ENCODE measurements at regions not wholly inside any gene's neighbourhood (a gene's known extent, or its start where the extent isn't known, plus 50 kb on each side); places are given as distances from the start of the nearest gene placed in this dataset.

GRCh38 chr4:53682196-53682595, 90.9 kb upstream of the LNX1 start:
- TF ChIP-seq EZH2 (IDR thresholded peaks at IDR 0.05; ENCODE audit: borderline replicate concordance) (no peak), EZH2phosphoT487 (IDR thresholded peaks at IDR 0.05; ENCODE audit: low read depth, severe bottlenecking, unreplicated experiment) (no peak), CTCF (IDR thresholded peaks at IDR 0.05; ENCODE audit: poor library complexity) (no peak)
- 81% methylated on average over 1 of the region's 1 CpG for WGBS (ENCODE audit: low lambda C conversion rate, missing lambda C conversion rate)
- DNase-seq (ENCODE audit: low spot score), result no peak
- Histone ChIP-seq H2AFZ (no peak overlapping the region), H3K4me3 (no peak overlapping the region), H3K4me2 (no peak overlapping the region), H3K27me3 (no peaks in the 10 kb centered on the region), H3K27ac (no peak overlapping the region), H4K20me1 (ENCODE audit: insufficient read depth, poor library complexity, severe bottlenecking) (no peaks in the 10 kb centered on the region), H3K36me3 (replicated peaks; ENCODE audit: insufficient read depth, low read depth) (no peaks in the 10 kb centered on the region), H3K9me3 (ENCODE audit: low read depth) (no peaks in the 10 kb centered on the region), H3K79me2 (no peaks in the 10 kb centered on the region), H3K9me2 (replicated peaks; ENCODE audit: insufficient read depth) (no peaks in the 10 kb centered on the region), H3K4me1 (ENCODE audit: insufficient read depth) (no peaks in the 10 kb centered on the region)

- Histone ChIP-seq H3K4me1 (ENCODE audit: insufficient read depth) (no peaks in the 10 kb centered on the region), H3K79me2 (no peaks in the 10 kb centered on the region), H3K27ac (no peak overlapping the region), H3K9me3 (ENCODE audit: low read depth) (no peaks in the 10 kb centered on the region), H3K27me3 (no peaks in the 10 kb centered on the region), H2AFZ (no peak overlapping the region), H3K9me2 (replicated peaks; ENCODE audit: insufficient read depth) (no peaks in the 10 kb centered on the region), H3K4me3 (no peak overlapping the region), H3K36me3 (replicated peaks; ENCODE audit: insufficient read depth, low read depth) (no peaks in the 10 kb centered on the region), H3K4me2 (no peak overlapping the region), H4K20me1 (ENCODE audit: insufficient read depth, poor library complexity, severe bottlenecking) (no peaks in the 10 kb centered on the region)
- DNase-seq (ENCODE audit: low spot score), result no peak
- WGBS (ENCODE audit: low lambda C conversion rate, missing lambda C conversion rate), result 97% methylated on average over 1 of the region's 1 CpG
- no peak for TF ChIP-seq EZH2phosphoT487 (IDR thresholded peaks at IDR 0.05; ENCODE audit: low read depth, severe bottlenecking, unreplicated experiment)
- no peak for TF ChIP-seq CTCF (IDR thresholded peaks at IDR 0.05; ENCODE audit: poor library complexity)
- TF ChIP-seq EZH2 (IDR thresholded peaks at IDR 0.05; ENCODE audit: borderline replicate concordance), result no peak
Measured at GRCh38 chr4:53680598-53680997, 89.3 kb upstream of the LNX1 start.

GRCh38 chr4:53680168-53680567, 88.9 kb upstream of the LNX1 start:
- DNase-seq (ENCODE audit: low spot score), result no peak
- no peaks in the 10 kb centered on the region for H4K20me1 ChIP-seq (ENCODE audit: insufficient read depth, poor library complexity, severe bottlenecking)
- 86% methylated on average over 2 of the region's 2 CpGs for whole genome bisulfite sequencing (ENCODE audit: low lambda C conversion rate, missing lambda C conversion rate)

More at GRCh38 chr4:53680168-53680567, 88.9 kb upstream of the LNX1 start:
- Histone ChIP-seq H3K4me2 (no peak overlapping the region), H3K4me3 (no peak overlapping the region), H2AFZ (no peak overlapping the region), H3K9me3 (ENCODE audit: low read depth) (no peaks in the 10 kb centered on the region), H3K27me3 (no peaks in the 10 kb centered on the region), H3K27ac (no peak overlapping the region), H3K79me2 (no peaks in the 10 kb centered on the region), H3K36me3 (replicated peaks; ENCODE audit: insufficient read depth, low read depth) (no peaks in the 10 kb centered on the region), H3K4me1 (ENCODE audit: insufficient read depth) (no peaks in the 10 kb centered on the region), H3K9me2 (replicated peaks; ENCODE audit: insufficient read depth) (no peaks in the 10 kb centered on the region)
- TF ChIP-seq CTCF (IDR thresholded peaks at IDR 0.05; ENCODE audit: poor library complexity) (no peak), EZH2phosphoT487 (IDR thresholded peaks at IDR 0.05; ENCODE audit: low read depth, severe bottlenecking, unreplicated experiment) (no peak), EZH2 (IDR thresholded peaks at IDR 0.05; ENCODE audit: borderline replicate concordance) (no peak)

Measured in hepatocyte (in vitro differentiated cells).